MCF 10A (cell line): ENCODE measurements at regions not wholly inside any gene's neighbourhood (a gene's known extent, or its start where the extent isn't known, plus 50 kb on each side); places are given as distances from the start of the nearest gene placed in this dataset.

Experiments
- BruUV-seq: library from RNA; stranded (reverse); fragments of 400-500 nt; replicated peaks from 2 replicates; lab custom pipeline; 2021; lab: Mats Ljungman, UMichigan
- CTCF ChIA-PET: fragments of 300-600 bp; sonication (Branson Sonifier 250); formaldehyde crosslinking; extraction: SDS; loops from one replicate; lab custom pipeline; 2021; ENCODE audit warnings: antibody characterized with exemption, inconsistent platforms; lab: Yijun Ruan, JAX
- POLR2A ChIA-PET: fragments of 300-600, 350-650 bp; sonication (Branson Sonifier 250); formaldehyde crosslinking; extraction: SDS; loops from one replicate; lab custom pipeline; 2020; ENCODE audit warnings: antibody characterized with exemption, inconsistent platforms; lab: Yijun Ruan, JAX
- DNase-seq: peaks from one replicate; pipeline ENCODE4 v3.0.0-alpha.2; 2018; ENCODE audit not compliant: unreplicated experiment
- H3K27ac Mint-ChIP-seq: one replicate; pipeline ENCODE4 v1.8.0; 2022; ENCODE audit warnings: mild to moderate bottlenecking, low read depth, mixed read lengths; ENCODE audit not compliant: unreplicated experiment
- H3K27me3 Mint-ChIP-seq: one replicate; pipeline ENCODE4 v1.8.0; 2022; ENCODE audit warnings: mixed read lengths; ENCODE audit not compliant: insufficient read depth, unreplicated experiment
- H3K36me3 Mint-ChIP-seq: one replicate; pipeline ENCODE4 v1.8.0; 2022; ENCODE audit warnings: mild to moderate bottlenecking, moderate library complexity, mixed read lengths; ENCODE audit not compliant: insufficient read depth, unreplicated experiment
- H3K4me1 Mint-ChIP-seq: one replicate; pipeline ENCODE4 v1.8.0; 2022; ENCODE audit warnings: mixed read lengths; ENCODE audit not compliant: insufficient read depth, unreplicated experiment
- H3K4me3 Mint-ChIP-seq: one replicate; pipeline ENCODE4 v1.8.0; 2022; ENCODE audit warnings: mild to moderate bottlenecking, moderate library complexity, mixed read lengths; ENCODE audit not compliant: unreplicated experiment
- H3K9me3 Mint-ChIP-seq: one replicate; pipeline ENCODE4 v1.8.0; 2022; ENCODE audit warnings: mixed read lengths; ENCODE audit not compliant: unreplicated experiment
- CTCF ChIP-seq: fragments of 200-600 bp; IDR thresholded peaks from one replicate; pipeline ENCODE4 v1.8.0; 2022; ENCODE audit warnings: antibody characterized with exemption, mild to moderate bottlenecking; ENCODE audit not compliant: unreplicated experiment
- intact Hi-C: fragments of 100-400 bp; cut with micrococcal nuclease; formaldehyde crosslinking; loops from 2 replicates; pipeline ENCODE4 v1.14.1; 2022

- no peaks in the 10 kb centered on the region for H3K36me3 Mint-ChIP-seq
- no peaks in the 10 kb centered on the region for H3K27me3 Mint-ChIP-seq
- H3K27ac Mint-ChIP-seq, result no peak overlapping the region
- CTCF ChIA-PET, result no interaction called here
- TF ChIP-seq CTCF, result no peak
- no TSS peak for BruUV-seq
- intact Hi-C loops, result no loop called here
- peaks cover 11% of the 10 kb centered on the region for H3K4me1 Mint-ChIP-seq
- POLR2A ChIA-PET, result interaction anchor here (0.6 to 1.2 kb wide), 2 partner anchors 25 to 205 kb away, joined by 3 read pairs; no protein-coding TSS in a partner anchor
- no peak overlapping the region for H3K4me3 Mint-ChIP-seq
- no peaks in the 10 kb centered on the region for H3K9me3 Mint-ChIP-seq
- DNase-seq, result no peak
These were observed 180.5 kb upstream of the SLC10A2 start for GRCh38 chr13:103246581-103247200.

DNA sequence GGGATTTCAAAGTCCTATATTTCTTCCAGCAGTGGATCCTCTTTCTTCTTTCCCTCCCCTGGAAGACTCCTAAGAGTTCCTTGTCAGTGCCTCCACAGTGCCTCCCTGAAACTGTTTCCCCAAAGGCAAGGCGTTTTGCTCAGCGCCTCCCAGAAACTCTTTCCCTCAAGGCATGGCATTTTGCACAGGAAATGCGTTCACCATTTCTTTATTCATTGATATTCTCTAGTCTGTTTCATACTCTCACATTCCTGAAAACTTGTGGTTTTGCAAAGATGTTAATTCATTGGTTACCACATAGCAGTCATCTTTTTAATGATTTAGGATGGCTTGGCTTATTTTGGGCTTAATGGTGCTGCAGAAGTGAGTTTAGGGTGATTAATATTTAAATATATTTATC is 177.3 kb upstream of the SLC10A2 start:
- H3K36me3 Mint-ChIP-seq, result no peaks in the 10 kb centered on the region
- ChIA-PET CTCF (no interaction called here), POLR2A (no interaction called here)
- no peak overlapping the region for H3K27ac Mint-ChIP-seq
- peaks cover 11% of the 10 kb centered on the region for H3K4me1 Mint-ChIP-seq
- BruUV-seq, result no TSS peak
- no peak for DNase-seq
- H3K4me3 Mint-ChIP-seq, result no peak overlapping the region
- no peaks in the 10 kb centered on the region for H3K27me3 Mint-ChIP-seq
- TF ChIP-seq CTCF, result no peak
- intact Hi-C loops, result no loop called here
- H3K9me3 Mint-ChIP-seq, result no peaks in the 10 kb centered on the region

- DNase-seq, result no peak
- no TSS peak for BruUV-seq
- H3K4me1 Mint-ChIP-seq, result peaks cover 8% of the 10 kb centered on the region
- intact Hi-C loops, result loop anchor here (5.0 kb wide), 1 partner anchor 109 kb away; no protein-coding TSS in a partner anchor
- peaks cover 8% of the 10 kb centered on the region for H3K9me3 Mint-ChIP-seq
- H3K27ac Mint-ChIP-seq, result no peak overlapping the region
- H3K27me3 Mint-ChIP-seq, result no peaks in the 10 kb centered on the region
- H3K4me3 Mint-ChIP-seq, result no peak overlapping the region
- H3K36me3 Mint-ChIP-seq, result no peaks in the 10 kb centered on the region
- ChIA-PET POLR2A (interaction anchor here (1.0 kb wide), 1 partner anchor 92 kb away, joined by 3 read pairs; no protein-coding TSS in a partner anchor), CTCF (interaction anchor here (1.7 to 2.1 kb wide), 2 partner anchors 15 to 368 kb away, joined by 3 to 4 read pairs; no protein-coding TSS in a partner anchor)
- no peak for TF ChIP-seq CTCF
These were observed 172.2 kb upstream of the SLC10A2 start for GRCh38 chr13:103238441-103238840.

GRCh38 chr13:103236213-103236612 is 170.0 kb upstream of the SLC10A2 start:
- Mint-ChIP-seq H3K4me1 (peaks cover 6% of the 10 kb centered on the region), H3K27ac (peak overlapping the region; percentile 2), H3K4me3 (no peak overlapping the region), H3K27me3 (no peaks in the 10 kb centered on the region), H3K36me3 (no peaks in the 10 kb centered on the region), H3K9me3 (peaks cover 13% of the 10 kb centered on the region)
- POLR2A ChIA-PET, result no interaction called here
- peak; percentile 59 for DNase-seq
- CTCF ChIA-PET, result no interaction called here
- BruUV-seq, result no TSS peak
- peak; percentile 27 for TF ChIP-seq CTCF
- intact Hi-C loops, result loop anchor here (5.0 kb wide), 1 partner anchor 111 kb away; no protein-coding TSS in a partner anchor
